DND-41 (cell line): ENCODE measurements at regions not wholly inside any gene's neighbourhood (a gene's known extent, or its start where the extent isn't known, plus 50 kb on each side); places are given as distances from the start of the nearest gene placed in this dataset.

Experiments
- ATAC-seq: fragments of 200-7000 bp; cut with Tn5 transposase; 3 replicates; pipeline ENCODE4 v1.9.1; 2021; ENCODE audit warnings: low read depth; ENCODE audit not compliant: insufficient read depth
- DNase-seq: peaks from one replicate; pipeline ENCODE4 v3.0.0-alpha.2; 2020
- H2AFZ ChIP-seq: 2 replicates; pipeline ENCODE4 v1.6.0; 2012; ENCODE audit warnings: low read depth, low read length
- H3K27ac ChIP-seq: 2 replicates; pipeline ENCODE4 v1.5.1; 2012; ENCODE audit warnings: low read length, inconsistent platforms
- H3K27me3 ChIP-seq: fragments of 200-600 bp; sonication (generic); 2 replicates; pipeline ENCODE4 v1.6.0; 2012; ENCODE audit warnings: low read length, mild to moderate bottlenecking, inconsistent platforms; ENCODE audit not compliant: insufficient read depth, poor library complexity
- H3K36me3 ChIP-seq: 2 replicates; pipeline ENCODE4 v1.5.1; 2012; ENCODE audit warnings: low read length, inconsistent platforms; ENCODE audit not compliant: insufficient read depth
- H3K4me1 ChIP-seq: 2 replicates; pipeline ENCODE4 v1.5.1; 2012; ENCODE audit warnings: mild to moderate bottlenecking, low read length; ENCODE audit not compliant: insufficient read depth
- H3K4me2 ChIP-seq: 2 replicates; pipeline ENCODE4 v1.6.0; 2012; ENCODE audit warnings: mild to moderate bottlenecking, moderate library complexity, low read length, inconsistent platforms; ENCODE audit not compliant: insufficient read depth
- H3K4me3 ChIP-seq, 2 experiments: fragments of 200-600 bp in 1 of 2; shearing (Covaris generic) in 1 of 2; 2 replicates each; pipeline ENCODE4 v1.5.1; 2012 to 2016; ENCODE audit warnings: inconsistent platforms in 2 of 2, low read length in 2 of 2, mild to moderate bottlenecking in 2 of 2, low read depth in 1 of 2, moderate library complexity in 1 of 2
- H3K79me2 ChIP-seq: 2 replicates; pipeline ENCODE4 v1.6.0; 2012; ENCODE audit warnings: low read length, inconsistent platforms; ENCODE audit not compliant: insufficient read depth
- H3K9ac ChIP-seq: 2 replicates; pipeline ENCODE4 v1.6.0; 2012; ENCODE audit warnings: low read depth, mild to moderate bottlenecking, inconsistent platforms, low read length, moderate library complexity
- H3K9me3 ChIP-seq: 2 replicates; pipeline ENCODE4 v1.5.1; 2012; ENCODE audit warnings: low read length, moderate library complexity, mild to moderate bottlenecking, inconsistent platforms; ENCODE audit not compliant: insufficient read depth, severe bottlenecking
- H4K20me1 ChIP-seq: 2 replicates; pipeline ENCODE4 v1.6.0; 2012; ENCODE audit warnings: low read length; ENCODE audit not compliant: insufficient read depth
- EZH2 ChIP-seq: IDR thresholded peaks from 3 replicates; pipeline ENCODE4 v1.6.1; 2012; ENCODE audit warnings: borderline replicate concordance, low read depth, mild to moderate bottlenecking, moderate library complexity, low read length, inconsistent platforms; ENCODE audit not compliant: severe bottlenecking
- TF ChIP-seq, protein P1 (sequence below): IDR thresholded peaks from 2 replicates; pipeline ENCODE4 v1.5.1; 2012; ENCODE audit warnings: borderline replicate concordance, low read length, moderate library complexity, mild to moderate bottlenecking; ENCODE audit not compliant: poor library complexity, severe bottlenecking; ENCODE audit errors: extremely low read depth

- no peak for TF ChIP-seq EZH2
- TF ChIP-seq, protein P1, sequence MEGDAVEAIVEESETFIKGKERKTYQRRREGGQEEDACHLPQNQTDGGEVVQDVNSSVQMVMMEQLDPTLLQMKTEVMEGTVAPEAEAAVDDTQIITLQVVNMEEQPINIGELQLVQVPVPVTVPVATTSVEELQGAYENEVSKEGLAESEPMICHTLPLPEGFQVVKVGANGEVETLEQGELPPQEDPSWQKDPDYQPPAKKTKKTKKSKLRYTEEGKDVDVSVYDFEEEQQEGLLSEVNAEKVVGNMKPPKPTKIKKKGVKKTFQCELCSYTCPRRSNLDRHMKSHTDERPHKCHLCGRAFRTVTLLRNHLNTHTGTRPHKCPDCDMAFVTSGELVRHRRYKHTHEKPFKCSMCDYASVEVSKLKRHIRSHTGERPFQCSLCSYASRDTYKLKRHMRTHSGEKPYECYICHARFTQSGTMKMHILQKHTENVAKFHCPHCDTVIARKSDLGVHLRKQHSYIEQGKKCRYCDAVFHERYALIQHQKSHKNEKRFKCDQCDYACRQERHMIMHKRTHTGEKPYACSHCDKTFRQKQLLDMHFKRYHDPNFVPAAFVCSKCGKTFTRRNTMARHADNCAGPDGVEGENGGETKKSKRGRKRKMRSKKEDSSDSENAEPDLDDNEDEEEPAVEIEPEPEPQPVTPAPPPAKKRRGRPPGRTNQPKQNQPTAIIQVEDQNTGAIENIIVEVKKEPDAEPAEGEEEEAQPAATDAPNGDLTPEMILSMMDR: no peak
- Histone ChIP-seq H3K9ac (no peak overlapping the region), H3K27ac (no peak overlapping the region)
Observed at GRCh38 chr16:25637236-25637635, 54.5 kb upstream of the HS3ST4 start.

DNA sequence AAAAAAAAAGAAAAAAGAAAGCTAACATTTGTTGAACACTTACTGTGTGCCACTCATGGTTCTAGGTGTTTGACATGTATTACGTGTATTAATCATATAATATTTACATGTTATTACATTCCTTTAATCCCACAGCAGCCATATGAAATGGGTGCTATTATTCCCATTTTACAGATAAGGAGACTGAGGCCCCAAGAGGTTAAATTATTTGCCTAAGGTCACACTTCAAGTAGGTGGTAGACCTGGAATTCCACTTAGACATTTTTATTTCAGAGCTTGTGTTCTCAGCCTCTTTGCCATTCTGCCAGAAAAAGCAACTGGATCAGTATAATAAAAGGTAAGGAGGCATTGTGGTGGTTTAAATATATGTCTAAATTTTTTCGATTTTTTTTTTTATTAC, 55.1 kb upstream of the HS3ST4 start:
- no peak for TF ChIP-seq EZH2
- TF ChIP-seq, protein P1: no peak
- no peak overlapping the region for H2AFZ ChIP-seq
- ATAC-seq: no peak
- no peak for DNase-seq
- H3K27me3 ChIP-seq: no peaks in the 10 kb centered on the region
- H3K36me3 ChIP-seq: no peaks in the 10 kb centered on the region
- no peaks in the 10 kb centered on the region for H4K20me1 ChIP-seq
- no peaks in the 10 kb centered on the region for H3K9me3 ChIP-seq
- no peak overlapping the region for H3K27ac ChIP-seq
- H3K4me2 ChIP-seq: no peak overlapping the region
- H3K9ac ChIP-seq: no peak overlapping the region
- H3K4me3 ChIP-seq: no peak overlapping the region
- no peaks in the 10 kb centered on the region for H3K4me1 ChIP-seq
- H3K79me2 ChIP-seq: no peaks in the 10 kb centered on the region

More at GRCh38 chr16:25637236-25637635, 54.5 kb upstream of the HS3ST4 start:
- no peaks in the 10 kb centered on the region for H4K20me1 ChIP-seq
- H2AFZ ChIP-seq: no peak overlapping the region
- H3K4me3 ChIP-seq: no peak overlapping the region
- no peaks in the 10 kb centered on the region for H3K27me3 ChIP-seq
- no peak overlapping the region for H3K4me2 ChIP-seq
- ATAC-seq: no peak
- H3K4me1 ChIP-seq: no peaks in the 10 kb centered on the region
- no peaks in the 10 kb centered on the region for H3K36me3 ChIP-seq
- H3K79me2 ChIP-seq: no peaks in the 10 kb centered on the region
- H3K9me3 ChIP-seq: no peaks in the 10 kb centered on the region
- DNase-seq: no peak

- Histone ChIP-seq H3K4me1 (no peaks in the 10 kb centered on the region), H3K27me3 (no peaks in the 10 kb centered on the region), H3K4me2 (no peak overlapping the region), H3K79me2 (no peaks in the 10 kb centered on the region), H3K9ac (no peak overlapping the region), H3K9me3 (no peaks in the 10 kb centered on the region), H4K20me1 (no peaks in the 10 kb centered on the region), H3K36me3 (no peaks in the 10 kb centered on the region), H3K27ac (no peak overlapping the region), H3K4me3 (no peak overlapping the region), H2AFZ (no peak overlapping the region)
- ATAC-seq (no peak), DNase-seq (no peak)
- no peak for TF ChIP-seq EZH2
- TF ChIP-seq, protein P1: no peak
Observed at GRCh38 chr16:25635454-25635853, 56.3 kb upstream of the HS3ST4 start.

- Histone ChIP-seq H3K9ac (no peak overlapping the region), H3K9me3 (no peaks in the 10 kb centered on the region), H3K4me3 (no peak overlapping the region), H2AFZ (no peak overlapping the region), H3K4me1 (no peaks in the 10 kb centered on the region), H3K27me3 (no peaks in the 10 kb centered on the region), H4K20me1 (no peaks in the 10 kb centered on the region), H3K36me3 (no peaks in the 10 kb centered on the region), H3K4me2 (no peak overlapping the region), H3K27ac (no peak overlapping the region), H3K79me2 (no peaks in the 10 kb centered on the region)
- DNase-seq (no peak), ATAC-seq (no peak)
- TF ChIP-seq, protein P1: no peak
- no peak for TF ChIP-seq EZH2
Observed at GRCh38 chr16:25633549-25633948, 58.2 kb upstream of the HS3ST4 start.
